ENCODE measurements at regions not wholly inside any gene's neighbourhood (a gene's known extent, or its start where the extent isn't known, plus 50 kb on each side); places are given as distances from the start of the nearest gene placed in this dataset.

DNA sequence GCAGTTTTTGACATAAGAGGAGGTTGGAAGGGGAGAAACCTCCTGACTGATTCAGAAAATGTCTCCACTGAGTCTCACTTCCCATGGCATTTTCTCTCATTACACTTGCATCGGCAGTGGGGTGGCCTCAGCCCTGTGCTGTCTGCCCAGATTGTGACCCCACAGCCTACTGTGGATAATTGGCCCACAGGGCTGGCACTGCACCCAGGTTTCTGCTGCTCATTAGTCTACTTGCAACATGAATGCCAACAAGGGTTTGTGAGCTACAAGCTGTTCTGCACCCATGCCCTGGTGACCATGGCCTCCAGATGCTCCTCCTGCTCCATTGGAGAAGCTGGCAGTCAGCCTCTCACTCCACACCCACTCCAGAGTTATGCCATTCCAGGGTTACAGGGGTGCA is 296.0 kb downstream of the CTTN start:
- no peaks in the 10 kb centered on the region for H3K27me3 ChIP-seq (ENCODE audit: insufficient read depth, low read depth, low read length)
- no peak for TF ChIP-seq TAF1 (IDR thresholded peaks at IDR 0.05; ENCODE audit: low read depth)
- TF ChIP-seq, protein P1, sequence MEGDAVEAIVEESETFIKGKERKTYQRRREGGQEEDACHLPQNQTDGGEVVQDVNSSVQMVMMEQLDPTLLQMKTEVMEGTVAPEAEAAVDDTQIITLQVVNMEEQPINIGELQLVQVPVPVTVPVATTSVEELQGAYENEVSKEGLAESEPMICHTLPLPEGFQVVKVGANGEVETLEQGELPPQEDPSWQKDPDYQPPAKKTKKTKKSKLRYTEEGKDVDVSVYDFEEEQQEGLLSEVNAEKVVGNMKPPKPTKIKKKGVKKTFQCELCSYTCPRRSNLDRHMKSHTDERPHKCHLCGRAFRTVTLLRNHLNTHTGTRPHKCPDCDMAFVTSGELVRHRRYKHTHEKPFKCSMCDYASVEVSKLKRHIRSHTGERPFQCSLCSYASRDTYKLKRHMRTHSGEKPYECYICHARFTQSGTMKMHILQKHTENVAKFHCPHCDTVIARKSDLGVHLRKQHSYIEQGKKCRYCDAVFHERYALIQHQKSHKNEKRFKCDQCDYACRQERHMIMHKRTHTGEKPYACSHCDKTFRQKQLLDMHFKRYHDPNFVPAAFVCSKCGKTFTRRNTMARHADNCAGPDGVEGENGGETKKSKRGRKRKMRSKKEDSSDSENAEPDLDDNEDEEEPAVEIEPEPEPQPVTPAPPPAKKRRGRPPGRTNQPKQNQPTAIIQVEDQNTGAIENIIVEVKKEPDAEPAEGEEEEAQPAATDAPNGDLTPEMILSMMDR (IDR thresholded peaks at IDR 0.05; ENCODE audit: poor library complexity, severe bottlenecking) = no peak
- TF ChIP-seq RAD21 (conservative IDR thresholded peaks at IDR 0.05) = no peak
- TF ChIP-seq POLR2AphosphoS5 (IDR thresholded peaks at IDR 0.05) = no peak
- TF ChIP-seq SMC3 (conservative IDR thresholded peaks at IDR 0.05; ENCODE audit: poor library complexity) = no peak
- no peak for TF ChIP-seq MXI1 (conservative IDR thresholded peaks at IDR 0.05; ENCODE audit: poor library complexity, severe bottlenecking)
- TF ChIP-seq, protein P2, sequence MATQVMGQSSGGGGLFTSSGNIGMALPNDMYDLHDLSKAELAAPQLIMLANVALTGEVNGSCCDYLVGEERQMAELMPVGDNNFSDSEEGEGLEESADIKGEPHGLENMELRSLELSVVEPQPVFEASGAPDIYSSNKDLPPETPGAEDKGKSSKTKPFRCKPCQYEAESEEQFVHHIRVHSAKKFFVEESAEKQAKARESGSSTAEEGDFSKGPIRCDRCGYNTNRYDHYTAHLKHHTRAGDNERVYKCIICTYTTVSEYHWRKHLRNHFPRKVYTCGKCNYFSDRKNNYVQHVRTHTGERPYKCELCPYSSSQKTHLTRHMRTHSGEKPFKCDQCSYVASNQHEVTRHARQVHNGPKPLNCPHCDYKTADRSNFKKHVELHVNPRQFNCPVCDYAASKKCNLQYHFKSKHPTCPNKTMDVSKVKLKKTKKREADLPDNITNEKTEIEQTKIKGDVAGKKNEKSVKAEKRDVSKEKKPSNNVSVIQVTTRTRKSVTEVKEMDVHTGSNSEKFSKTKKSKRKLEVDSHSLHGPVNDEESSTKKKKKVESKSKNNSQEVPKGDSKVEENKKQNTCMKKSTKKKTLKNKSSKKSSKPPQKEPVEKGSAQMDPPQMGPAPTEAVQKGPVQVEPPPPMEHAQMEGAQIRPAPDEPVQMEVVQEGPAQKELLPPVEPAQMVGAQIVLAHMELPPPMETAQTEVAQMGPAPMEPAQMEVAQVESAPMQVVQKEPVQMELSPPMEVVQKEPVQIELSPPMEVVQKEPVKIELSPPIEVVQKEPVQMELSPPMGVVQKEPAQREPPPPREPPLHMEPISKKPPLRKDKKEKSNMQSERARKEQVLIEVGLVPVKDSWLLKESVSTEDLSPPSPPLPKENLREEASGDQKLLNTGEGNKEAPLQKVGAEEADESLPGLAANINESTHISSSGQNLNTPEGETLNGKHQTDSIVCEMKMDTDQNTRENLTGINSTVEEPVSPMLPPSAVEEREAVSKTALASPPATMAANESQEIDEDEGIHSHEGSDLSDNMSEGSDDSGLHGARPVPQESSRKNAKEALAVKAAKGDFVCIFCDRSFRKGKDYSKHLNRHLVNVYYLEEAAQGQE (IDR thresholded peaks at IDR 0.05; ENCODE audit: borderline replicate concordance) = no peak
- no peak for TF ChIP-seq EZH2 (IDR thresholded peaks at IDR 0.05; ENCODE audit: borderline replicate concordance, insufficient read depth, low read length, poor library complexity, severe bottlenecking)
- no peak for TF ChIP-seq EP300 (conservative IDR thresholded peaks at IDR 0.05; ENCODE audit: poor library complexity, severe bottlenecking)
- H3K79me2 ChIP-seq (replicated peaks; ENCODE audit: insufficient read depth, low read length) = no peaks in the 10 kb centered on the region
- no peaks in the 10 kb centered on the region for H3K9me2 ChIP-seq (ENCODE audit: insufficient read depth, low read length)
- no peak overlapping the region for H2AFZ ChIP-seq (ENCODE audit: low read depth, low read length)
- no peaks in the 10 kb centered on the region for H3F3A ChIP-seq (ENCODE audit: insufficient read depth, low read length, poor library complexity, severe bottlenecking)
- no peak overlapping the region for H3K9ac ChIP-seq (ENCODE audit: low read length)
- H4K20me1 ChIP-seq (ENCODE audit: insufficient read depth) = no peaks in the 10 kb centered on the region
- H3K4me2 ChIP-seq (ENCODE audit: low read length) = no peak overlapping the region
- H3K9me3 ChIP-seq (ENCODE audit: low read length) = no peaks in the 10 kb centered on the region
- no peak overlapping the region for H3K4me3 ChIP-seq (ENCODE audit: low read length)
- no peak overlapping the region for H3K27ac ChIP-seq (ENCODE audit: low read length)
- H3K36me3 ChIP-seq (ENCODE audit: insufficient read depth, low read length) = no peaks in the 10 kb centered on the region

DNA sequence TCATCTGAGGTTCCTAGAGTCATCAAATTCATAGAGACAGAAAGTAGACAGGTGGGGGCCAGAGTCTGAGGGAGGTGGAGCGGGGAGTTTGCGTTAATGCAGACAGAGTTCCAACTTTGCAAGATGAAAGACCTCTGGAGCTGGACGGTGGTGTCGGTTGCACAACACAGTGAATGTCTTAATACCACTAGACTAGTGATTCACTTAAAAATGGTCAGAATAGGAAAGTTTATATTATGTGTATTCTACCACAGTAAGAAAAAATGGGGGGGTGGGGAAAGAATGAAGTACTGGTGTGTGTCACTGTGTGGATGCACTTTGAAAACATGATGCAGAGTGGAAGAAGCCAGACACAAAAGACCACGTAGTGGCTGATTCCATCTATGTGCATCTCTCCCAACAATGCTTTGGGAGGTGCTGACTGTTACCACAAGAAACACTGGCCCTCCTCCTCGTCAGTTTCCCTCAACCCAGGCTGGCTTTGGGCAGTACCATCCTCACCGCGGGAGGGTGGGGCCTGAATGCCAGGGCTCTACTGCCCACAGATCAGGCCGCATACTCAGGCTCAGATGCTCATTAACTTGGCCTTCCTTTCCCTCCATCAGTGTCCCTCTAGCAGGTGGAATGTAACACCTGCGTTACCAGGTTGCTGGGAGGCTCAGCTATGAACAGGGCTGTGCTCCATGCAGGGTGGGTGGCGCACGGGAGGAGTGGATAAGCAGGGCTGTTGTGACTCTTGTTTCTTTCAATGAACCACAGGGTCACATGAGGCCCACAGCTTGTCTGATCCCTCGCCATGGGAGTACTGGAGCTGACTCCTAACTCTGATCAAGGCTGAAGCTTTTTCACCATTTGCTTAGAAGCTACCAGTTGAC is 297.0 kb downstream of the CTTN start:
- no peaks in the 10 kb centered on the region for H4K20me1 ChIP-seq (ENCODE audit: insufficient read depth)
- no peaks in the 10 kb centered on the region for H3K27me3 ChIP-seq (ENCODE audit: insufficient read depth, low read depth, low read length)
- no peaks in the 10 kb centered on the region for H3K36me3 ChIP-seq (ENCODE audit: insufficient read depth, low read length)
- H3F3A ChIP-seq (ENCODE audit: insufficient read depth, low read length, poor library complexity, severe bottlenecking) = no peaks in the 10 kb centered on the region
- H3K9me2 ChIP-seq (ENCODE audit: insufficient read depth, low read length) = no peaks in the 10 kb centered on the region
- no peak overlapping the region for H2AFZ ChIP-seq (ENCODE audit: low read depth, low read length)
- H3K9ac ChIP-seq (ENCODE audit: low read length) = no peak overlapping the region
- no peaks in the 10 kb centered on the region for H3K9me3 ChIP-seq (ENCODE audit: low read length)
- H3K4me3 ChIP-seq (ENCODE audit: low read length) = no peak overlapping the region
- no peak overlapping the region for H3K4me2 ChIP-seq (ENCODE audit: low read length)
- no peak for TF ChIP-seq MXI1 (conservative IDR thresholded peaks at IDR 0.05; ENCODE audit: poor library complexity, severe bottlenecking)
- TF ChIP-seq, protein P1 (IDR thresholded peaks at IDR 0.05; ENCODE audit: poor library complexity, severe bottlenecking) = no peak
- TF ChIP-seq TAF1 (IDR thresholded peaks at IDR 0.05; ENCODE audit: low read depth) = no peak
- no peak for TF ChIP-seq RAD21 (conservative IDR thresholded peaks at IDR 0.05)
- TF ChIP-seq SMC3 (conservative IDR thresholded peaks at IDR 0.05; ENCODE audit: poor library complexity) = no peak
- TF ChIP-seq POLR2AphosphoS5 (IDR thresholded peaks at IDR 0.05) = no peak
- no peak for TF ChIP-seq EZH2 (IDR thresholded peaks at IDR 0.05; ENCODE audit: borderline replicate concordance, insufficient read depth, low read length, poor library complexity, severe bottlenecking)
- no peak for TF ChIP-seq EP300 (conservative IDR thresholded peaks at IDR 0.05; ENCODE audit: poor library complexity, severe bottlenecking)
- TF ChIP-seq, protein P2 (IDR thresholded peaks at IDR 0.05; ENCODE audit: borderline replicate concordance) = no peak
- no peaks in the 10 kb centered on the region for H3K79me2 ChIP-seq (replicated peaks; ENCODE audit: insufficient read depth, low read length)
- H3K27ac ChIP-seq (ENCODE audit: low read length) = no peak overlapping the region
